HG03103 (cell line): ENCODE measurements at regions not wholly inside any gene's neighbourhood (a gene's known extent, or its start where the extent isn't known, plus 50 kb on each side); places are given as distances from the start of the nearest gene placed in this dataset.

Source experiments
- ATAC-seq: cut with Tn5 transposase; IDR thresholded peaks from one replicate; pipeline ENCODE4 v1.9.1; 2021; ENCODE audit warnings: low read depth; ENCODE audit not compliant: unreplicated experiment

DNA sequence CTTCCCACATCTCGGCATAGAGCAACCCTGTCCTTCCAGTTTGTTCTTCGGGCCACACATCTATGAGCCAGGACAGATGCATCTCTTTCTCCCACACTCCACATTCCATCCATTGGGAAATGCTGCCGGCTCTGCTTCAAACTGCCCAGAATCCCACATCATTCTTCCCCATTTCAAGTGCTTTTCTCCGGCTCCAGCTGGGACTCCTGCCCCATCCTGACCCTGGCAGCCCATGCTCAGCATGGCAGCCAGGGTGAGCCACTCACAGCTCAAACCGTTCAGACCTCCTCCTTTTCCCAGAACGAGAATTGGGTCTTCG, 132.8 kb upstream of the SDK2 start:
- ATAC-seq = no peak

DNA sequence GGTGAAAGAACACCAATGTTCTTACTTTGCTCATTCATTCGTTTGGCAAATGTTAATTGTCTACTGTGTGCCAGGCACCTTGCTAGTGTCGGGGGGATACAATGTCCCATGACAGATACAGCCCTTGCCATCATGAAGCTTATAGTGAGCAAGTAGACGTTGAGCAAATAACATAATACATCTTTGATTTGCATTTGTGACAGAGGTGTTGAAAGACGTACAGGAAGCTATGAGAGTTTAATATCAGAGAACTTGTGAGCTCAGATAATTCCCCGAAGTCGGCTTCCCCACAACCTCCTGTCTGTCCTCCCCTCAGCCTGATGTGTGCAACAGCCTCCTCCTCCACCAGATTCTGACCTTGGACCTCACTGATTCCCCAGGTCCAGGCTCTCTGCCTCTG, 138.0 kb upstream of the SDK2 start:
- no peak for ATAC-seq

DNA sequence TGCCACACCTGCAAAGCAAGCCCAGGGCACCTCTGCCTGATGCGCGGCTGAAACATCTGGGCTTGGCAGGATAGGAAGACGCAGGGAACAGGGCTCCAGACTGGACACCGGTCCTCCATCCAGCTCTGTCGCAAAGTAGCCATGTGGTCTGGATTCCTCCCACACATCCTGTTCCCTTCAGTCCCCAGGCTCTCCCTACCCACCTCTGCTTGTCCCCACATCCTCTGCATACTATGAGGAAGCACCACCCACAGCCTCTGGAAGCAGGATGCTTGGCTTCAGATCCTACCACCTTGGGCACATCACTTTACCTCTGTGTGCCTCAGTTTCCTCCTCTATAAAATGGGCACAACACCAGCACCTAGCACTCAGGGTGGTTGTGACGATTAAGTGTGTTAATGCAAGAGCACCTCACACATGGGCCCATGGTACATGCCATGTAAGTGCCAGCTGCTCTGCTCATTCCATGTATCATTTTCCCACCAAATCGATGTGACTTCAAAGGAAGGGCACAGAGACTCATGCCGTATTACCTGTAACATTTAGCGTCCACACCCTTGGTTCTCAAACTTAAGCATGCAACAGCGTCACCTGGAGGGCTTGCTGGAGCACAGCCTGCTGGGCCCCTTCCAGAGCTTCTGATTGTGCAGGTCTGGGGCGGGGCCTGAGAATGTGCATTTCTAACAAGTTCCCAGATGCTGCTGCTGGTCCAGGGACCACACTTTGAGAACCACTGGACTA, 138.6 kb upstream of the SDK2 start:
- no peak for ATAC-seq

- no peak for ATAC-seq
These were observed 139.1 kb upstream of the SDK2 start for GRCh38 chr17:73783382-73783766.

- no peak for ATAC-seq
These were observed 139.8 kb upstream of the SDK2 start for GRCh38 chr17:73783945-73784603.

GRCh38 chr17:73785496-73785895, 141.3 kb upstream of the SDK2 start:
- ATAC-seq = no peak

GRCh38 chr17:73785958-73786743, 141.9 kb upstream of the SDK2 start:
- ATAC-seq = no peak

DNA sequence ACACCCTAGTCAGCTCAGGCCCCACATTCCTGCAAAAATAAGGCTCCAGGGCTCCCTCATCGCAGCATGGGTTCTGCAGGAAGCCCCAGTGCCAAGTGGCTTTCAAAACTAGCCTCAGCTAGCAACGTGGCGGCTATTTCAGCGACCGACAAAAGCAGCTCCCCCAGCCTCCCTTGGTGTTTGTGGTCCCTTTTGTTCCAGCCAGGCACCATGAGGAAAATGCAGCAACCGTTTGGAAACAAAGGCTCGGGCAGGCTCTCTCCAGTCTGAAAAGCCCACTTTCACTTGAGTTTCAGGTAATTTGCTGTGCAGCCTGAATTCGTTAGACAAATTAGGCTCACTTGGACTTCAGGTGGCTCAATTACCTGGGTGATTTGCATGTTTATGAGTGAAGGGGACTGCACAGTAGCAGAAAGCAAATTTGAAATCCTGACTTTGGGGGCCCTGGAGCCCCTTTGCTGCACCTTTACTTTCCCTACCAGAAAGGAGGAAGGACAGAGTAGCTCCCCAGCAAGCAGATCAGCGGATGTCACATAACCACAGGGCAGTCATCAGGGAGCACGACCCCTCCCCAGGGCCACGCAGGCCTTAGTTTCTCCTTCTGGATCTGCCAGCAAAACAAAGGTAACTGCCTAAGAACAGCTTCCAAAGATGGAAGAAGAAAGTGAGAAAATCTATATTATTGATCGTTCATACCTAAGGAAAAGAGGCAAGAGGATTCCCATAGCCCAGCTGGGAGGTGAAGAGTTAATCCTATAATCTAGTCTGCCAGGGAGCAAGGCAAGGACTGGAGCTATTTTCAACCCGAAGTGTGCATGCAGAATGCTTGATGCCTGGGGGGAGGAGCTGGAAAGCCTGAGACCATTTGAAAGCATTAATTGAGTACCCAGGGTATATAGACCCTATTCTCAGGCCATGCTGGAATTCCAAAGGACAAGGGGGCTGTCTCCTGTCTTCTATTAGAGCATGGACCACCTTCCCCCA, 143.1 kb upstream of the SDK2 start:
- no peak for ATAC-seq

DNA sequence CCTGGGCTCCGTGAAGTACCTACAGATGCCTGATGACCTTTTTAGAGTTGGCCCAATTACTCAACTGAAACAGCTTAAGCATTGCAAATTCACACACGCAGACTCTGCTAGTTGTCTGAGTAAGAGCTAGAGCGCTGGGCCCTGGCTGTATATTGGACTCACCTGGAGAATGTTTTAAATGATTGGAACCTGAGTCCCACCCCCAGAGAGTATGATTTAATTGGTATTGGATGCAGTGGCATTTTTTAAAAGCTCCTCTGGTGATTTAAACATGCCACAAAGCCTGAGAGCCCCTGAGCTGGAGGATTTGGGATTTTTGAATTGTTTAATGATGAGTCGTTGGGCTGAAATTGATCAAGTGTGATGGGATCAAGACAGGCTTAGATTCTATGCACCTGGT, 143.9 kb upstream of the SDK2 start:
- no peak for ATAC-seq

GRCh38 chr17:73791121-73791520, 146.9 kb upstream of the SDK2 start:
- ATAC-seq = no peak

DNA sequence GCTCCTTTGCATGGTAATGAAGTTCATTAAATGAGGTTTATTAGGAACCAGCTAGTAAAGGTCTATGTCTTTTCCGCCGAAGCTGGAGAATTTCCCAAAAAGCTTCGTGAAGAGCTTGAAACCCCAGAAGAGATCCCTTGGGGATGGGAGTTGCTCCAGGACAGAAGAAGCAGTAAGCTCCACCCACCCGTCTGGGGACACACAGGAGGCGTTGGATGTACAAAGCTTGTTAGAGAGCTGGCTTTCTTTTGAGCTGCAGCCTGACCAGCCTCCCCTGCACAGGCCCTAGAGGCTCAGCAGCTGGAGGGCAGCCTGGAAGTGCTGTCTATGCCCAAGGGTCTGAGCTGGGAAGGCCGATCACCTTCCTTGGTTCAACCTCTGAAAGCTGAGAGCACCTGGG, 147.4 kb upstream of the SDK2 start:
- ATAC-seq = no peak

DNA sequence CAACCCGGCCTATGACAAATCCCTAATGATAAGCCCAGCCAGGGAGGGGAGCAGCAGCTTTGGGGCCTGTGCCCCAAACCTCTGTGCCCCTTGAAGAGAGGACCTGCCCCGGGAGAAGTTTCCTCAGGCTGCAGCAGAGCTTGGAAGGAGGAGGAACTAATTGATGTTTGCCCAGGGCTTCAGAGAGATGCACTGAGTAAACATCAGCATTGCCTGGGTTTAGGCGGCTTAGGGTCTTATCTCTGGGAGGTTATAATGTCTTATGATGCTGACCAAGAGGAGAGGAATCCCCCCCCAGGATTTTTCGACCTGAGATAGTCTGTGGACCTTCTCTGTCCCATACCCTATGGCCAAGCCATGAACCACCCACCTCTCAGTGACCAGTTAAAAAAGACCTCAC, 148.7 kb upstream of the SDK2 start:
- no peak for ATAC-seq

DNA sequence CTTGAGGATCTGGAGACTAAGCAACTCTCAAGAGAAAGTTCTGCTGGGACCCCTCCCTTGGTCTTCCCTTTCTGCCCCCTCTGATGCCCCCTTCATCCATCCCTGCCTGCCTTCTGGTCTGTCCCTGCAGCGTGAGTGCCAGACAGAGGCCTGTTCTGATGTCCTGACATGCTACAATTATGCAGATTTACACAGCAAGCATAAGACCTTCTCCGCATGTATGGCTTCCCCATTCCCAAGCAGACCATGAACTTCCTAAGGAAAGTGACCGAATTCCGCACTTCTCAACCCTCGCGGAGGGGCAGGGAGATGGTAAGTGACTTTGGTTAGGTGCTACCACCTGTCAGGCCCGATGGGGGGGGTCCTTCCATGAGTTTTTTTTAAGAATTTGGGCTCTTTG, 150.1 kb upstream of the SDK2 start:
- ATAC-seq = no peak

DNA sequence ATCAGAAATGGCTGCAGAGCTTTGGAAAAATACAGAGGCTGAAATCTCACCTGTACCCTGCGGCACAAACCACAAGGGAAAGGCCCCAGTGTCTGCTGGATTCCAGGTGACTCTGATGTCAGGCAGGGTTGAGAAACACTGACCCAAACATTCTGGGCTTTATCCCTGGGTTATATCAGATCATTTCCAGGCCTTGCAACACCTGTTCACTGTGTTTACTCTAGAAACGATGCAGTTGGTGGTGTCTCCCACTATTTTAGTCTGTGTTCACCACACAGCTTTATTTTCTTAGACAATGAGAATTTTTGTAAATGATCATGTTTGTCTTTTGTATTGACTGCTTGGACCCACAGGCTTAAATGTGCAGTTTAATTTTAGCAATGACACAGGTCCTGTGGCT, 151.5 kb upstream of the SDK2 start:
- no peak for ATAC-seq

DNA sequence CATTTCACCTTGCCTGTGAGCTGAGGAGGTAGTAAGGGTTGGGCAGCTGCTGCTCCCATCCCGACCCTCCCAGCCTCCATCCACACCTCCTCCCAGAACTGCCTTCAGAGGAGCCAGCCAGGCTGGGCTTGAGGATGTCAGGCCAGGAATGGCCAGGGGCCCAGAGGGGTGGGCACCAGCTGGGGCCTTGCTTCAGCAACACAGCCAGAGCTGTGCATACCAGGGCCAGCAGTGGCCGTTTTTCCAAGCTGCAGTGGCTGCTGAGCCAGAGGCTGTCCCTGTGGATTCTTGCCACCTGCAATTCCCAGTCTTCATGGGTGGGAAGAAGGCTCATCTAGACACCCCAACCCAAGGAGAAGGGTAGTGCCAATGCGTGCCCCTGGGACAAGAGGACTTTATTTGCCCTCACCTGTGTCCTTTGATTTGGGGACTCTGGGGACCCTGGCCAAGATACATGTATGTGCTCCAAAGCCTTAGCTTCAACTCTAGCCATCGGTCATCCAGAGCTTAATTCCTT, 153.4 kb upstream of the SDK2 start:
- no peak for ATAC-seq

DNA sequence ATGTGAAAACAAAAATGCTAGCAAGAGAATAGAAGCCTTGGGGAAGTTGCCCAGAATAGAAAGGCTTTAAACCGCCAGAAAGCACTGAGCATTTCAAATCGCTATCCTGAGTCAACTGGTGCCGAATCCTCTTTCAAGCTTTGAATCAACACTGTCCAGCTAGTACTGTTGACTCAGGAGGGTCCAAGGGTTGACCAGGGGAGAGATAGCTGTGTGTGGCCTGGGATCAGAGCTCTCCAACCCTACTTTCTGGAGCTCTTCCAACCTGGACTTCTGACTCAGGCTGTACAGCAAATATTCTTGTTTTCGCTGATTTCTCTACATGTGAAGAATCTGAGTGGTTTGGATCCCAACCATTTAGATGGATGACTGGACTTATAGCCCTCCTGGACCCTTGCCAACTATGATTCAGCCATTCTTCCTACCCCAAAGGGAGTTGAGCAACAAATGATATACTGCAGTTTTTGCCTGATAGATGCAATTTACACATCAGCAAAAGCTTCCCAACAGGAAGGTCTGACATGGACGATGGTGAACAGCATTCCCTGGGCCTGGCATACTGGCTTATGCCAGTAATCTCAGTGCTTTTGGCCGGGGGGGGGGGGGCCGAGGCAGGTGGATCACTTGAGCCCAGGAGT, 154.0 kb upstream of the SDK2 start:
- no peak for ATAC-seq

GRCh38 chr17:73799096-73799495, 154.9 kb upstream of the SDK2 start:
- no peak for ATAC-seq

DNA sequence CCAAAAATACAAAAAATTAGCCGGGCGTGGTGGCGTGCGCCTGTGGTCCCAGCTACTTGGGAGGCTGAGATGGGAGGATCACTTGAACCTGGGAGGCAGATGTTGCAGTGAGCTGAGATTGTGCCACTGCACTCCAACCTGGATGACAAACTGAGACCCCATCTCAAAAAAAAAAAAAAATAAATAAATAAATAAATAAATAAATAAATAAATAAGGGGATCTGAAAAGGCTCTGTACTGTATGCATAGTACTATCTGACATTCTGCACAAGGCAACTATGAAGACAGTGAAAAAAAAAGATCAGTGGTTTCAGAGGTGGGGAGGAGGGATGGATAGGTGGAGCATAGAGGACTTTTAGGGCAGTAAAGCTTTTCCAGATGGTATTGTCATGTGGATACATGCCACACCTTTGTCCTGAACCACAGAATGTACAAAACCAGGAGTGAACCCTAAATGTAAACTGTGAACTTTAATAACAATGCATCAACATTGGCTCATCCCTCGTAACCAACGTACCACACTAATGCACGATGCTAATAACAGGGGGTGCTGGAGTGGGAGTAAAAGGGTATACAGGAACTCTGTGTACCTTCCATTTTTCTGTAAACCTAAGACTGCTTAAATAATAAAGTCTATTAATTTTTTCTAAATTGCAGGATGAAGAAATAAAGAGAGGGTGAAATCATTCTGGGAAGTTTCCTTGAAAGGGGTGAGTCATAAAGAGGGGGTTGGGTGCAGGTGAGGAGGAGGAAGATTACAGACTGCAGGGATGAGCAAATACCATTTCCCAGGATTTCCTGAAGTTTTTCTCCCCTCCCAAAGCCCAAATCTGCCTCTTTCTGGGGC, 155.8 kb upstream of the SDK2 start:
- no peak for ATAC-seq

DNA sequence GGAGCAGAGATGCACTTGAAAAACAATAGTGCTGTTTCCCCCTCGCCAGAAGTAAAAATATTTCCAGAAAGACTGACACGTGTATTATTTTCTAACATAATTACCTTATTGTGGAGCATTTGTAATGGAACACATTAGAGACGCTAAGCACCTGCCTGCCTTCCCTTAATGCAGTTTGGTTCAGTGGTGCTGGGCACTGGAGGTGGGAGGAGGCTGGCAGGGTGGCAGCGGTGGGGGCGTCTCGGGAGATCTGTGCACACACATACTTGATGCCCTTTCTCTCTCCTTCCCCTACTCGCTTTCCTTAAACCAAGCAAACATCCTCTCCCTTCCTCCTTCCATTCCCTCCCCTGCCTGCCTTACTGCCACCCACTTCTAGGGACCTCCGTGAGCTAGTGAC, 156.6 kb upstream of the SDK2 start:
- no peak for ATAC-seq
